ENCODE measurements at regions not wholly inside any gene's neighbourhood (a gene's known extent, or its start where the extent isn't known, plus 50 kb on each side); places are given as distances from the start of the nearest gene placed in this dataset.

DNA sequence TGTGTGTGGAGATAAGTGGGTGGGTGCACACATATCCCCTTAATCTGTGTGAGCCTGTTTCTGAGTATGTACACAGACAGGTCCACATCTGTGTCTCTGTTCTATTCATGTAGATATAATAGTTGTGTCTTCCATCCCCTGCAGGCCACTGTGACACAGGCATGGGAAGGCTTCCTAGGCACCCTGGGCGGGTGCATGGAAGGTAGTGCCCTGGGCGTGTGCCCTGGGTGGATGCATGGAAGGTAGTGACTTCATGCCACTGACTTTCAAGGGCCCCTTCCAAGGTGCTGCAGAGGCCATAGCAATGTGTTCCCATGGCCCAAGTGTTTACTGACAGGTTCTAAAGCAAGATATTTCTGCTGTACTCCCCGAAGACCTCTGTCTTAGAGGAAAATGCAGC is 462.5 kb upstream of the HS6ST1 start:
- TF ChIP-seq, protein P1, sequence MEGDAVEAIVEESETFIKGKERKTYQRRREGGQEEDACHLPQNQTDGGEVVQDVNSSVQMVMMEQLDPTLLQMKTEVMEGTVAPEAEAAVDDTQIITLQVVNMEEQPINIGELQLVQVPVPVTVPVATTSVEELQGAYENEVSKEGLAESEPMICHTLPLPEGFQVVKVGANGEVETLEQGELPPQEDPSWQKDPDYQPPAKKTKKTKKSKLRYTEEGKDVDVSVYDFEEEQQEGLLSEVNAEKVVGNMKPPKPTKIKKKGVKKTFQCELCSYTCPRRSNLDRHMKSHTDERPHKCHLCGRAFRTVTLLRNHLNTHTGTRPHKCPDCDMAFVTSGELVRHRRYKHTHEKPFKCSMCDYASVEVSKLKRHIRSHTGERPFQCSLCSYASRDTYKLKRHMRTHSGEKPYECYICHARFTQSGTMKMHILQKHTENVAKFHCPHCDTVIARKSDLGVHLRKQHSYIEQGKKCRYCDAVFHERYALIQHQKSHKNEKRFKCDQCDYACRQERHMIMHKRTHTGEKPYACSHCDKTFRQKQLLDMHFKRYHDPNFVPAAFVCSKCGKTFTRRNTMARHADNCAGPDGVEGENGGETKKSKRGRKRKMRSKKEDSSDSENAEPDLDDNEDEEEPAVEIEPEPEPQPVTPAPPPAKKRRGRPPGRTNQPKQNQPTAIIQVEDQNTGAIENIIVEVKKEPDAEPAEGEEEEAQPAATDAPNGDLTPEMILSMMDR (IDR thresholded peaks at IDR 0.05), result no peak
- TF ChIP-seq POLR2A (IDR thresholded peaks at IDR 0.05), result no peak
- TF ChIP-seq EP300 (IDR thresholded peaks at IDR 0.05), result no peak
